K562 (cell line): ENCODE measurements at regions not wholly inside any gene's neighbourhood (a gene's known extent, or its start where the extent isn't known, plus 50 kb on each side); places are given as distances from the start of the nearest gene placed in this dataset.
A peak's percentile ranks its signal among the peaks of the same experiment; 100 is the strongest.

Experiments used
- ATAC-seq: fragments of 200-7000 bp; cut with Tn5 transposase; 3 replicates; pipeline ENCODE4 v1.9.1; 2020; ENCODE audit warnings: moderate library complexity
- BruUV-seq: library from RNA; stranded (reverse); fragments of 400-500 nt; replicated peaks from 2 replicates; lab custom pipeline; 2021; lab: Mats Ljungman, UMichigan
- CTCF ChIA-PET: fragments of 300-600 bp; formaldehyde crosslinking; extraction: SDS; loops from one replicate; lab custom pipeline; 2021; ENCODE audit warnings: low intra/inter-chr PET ratio; lab: Yijun Ruan, JAX
- POLR2A ChIA-PET: fragments of 300-600, 350-650 bp; sonication (Branson Sonifier 250); formaldehyde crosslinking; extraction: SDS; loops from one replicate; lab custom pipeline; 2021; ENCODE audit warnings: antibody characterized with exemption, inconsistent platforms; lab: Yijun Ruan, JAX
- DNase-seq, 4 experiments: peaks; one replicate each; pipeline versions ENCODE4 v3.0.0 to v3.0.0-alpha.2; 2011 to 2018; ENCODE audit warnings: low spot score in 3 of 4, mixed read lengths in 3 of 4; ENCODE audit errors: extremely low read depth in 1 of 4
- FAIRE-seq: peaks from 2 replicates; lab custom pipeline; 2011; peaks lifted over from hg19 to GRCh38; lab: Jason Lieb, UNC
- H2AFZ ChIP-seq: 2 replicates; pipeline ENCODE4 v1.6.0; 2011; ENCODE audit warnings: low read depth, low read length, control low read depth, inconsistent platforms
- H3K27ac ChIP-seq: fragments of 200-600 bp; 3 replicates; pipeline ENCODE4 v1.8.0; 2011; ENCODE audit warnings: low read depth, mild to moderate bottlenecking, control low read depth, inconsistent platforms, low read length, moderate library complexity, mixed read lengths; ENCODE audit errors: extremely low read depth
- H3K27me3 ChIP-seq, 2 experiments: fragments of 300-600 bp in 1 of 2; 2 replicates in 1 of 2; 3 replicates in 1 of 2; pipeline versions ENCODE4 v1.6.0 to v1.8.0; 2011; ENCODE audit warnings: inconsistent platforms in 2 of 2, low read length in 2 of 2, mild to moderate bottlenecking in 1 of 2, mixed read lengths in 1 of 2, moderate library complexity in 1 of 2; ENCODE audit not compliant: control insufficient read depth in 2 of 2, insufficient read depth in 2 of 2
- H3K36me3 ChIP-seq: fragments of 300-600 bp; 3 replicates; pipeline ENCODE4 v1.8.0; 2011; ENCODE audit warnings: mild to moderate bottlenecking, low read length, inconsistent platforms; ENCODE audit not compliant: control insufficient read depth, insufficient read depth
- H3K4me1 ChIP-seq, 2 experiments: fragments of 200-600 bp in 1 of 2; replicated peaks in 1 of 2; 2 replicates in 1 of 2; 3 replicates in 1 of 2; pipeline versions ENCODE4 v1.5.1 to v1.8.0; 2011; ENCODE audit warnings: inconsistent platforms in 2 of 2, low read length in 2 of 2, mild to moderate bottlenecking in 1 of 2, mixed read lengths in 1 of 2, moderate library complexity in 1 of 2; ENCODE audit not compliant: control insufficient read depth in 2 of 2, insufficient read depth in 2 of 2
- H3K4me2 ChIP-seq: 2 replicates; pipeline ENCODE4 v1.6.1; 2011; ENCODE audit warnings: low read length, control low read depth, inconsistent platforms, mixed read lengths; ENCODE audit not compliant: insufficient read depth
- H3K4me3 ChIP-seq: fragments of 200-600 bp; sonication (generic), shearing (Covaris generic); 2 replicates; pipeline ENCODE4 v1.5.1; 2016; ENCODE audit warnings: control low read depth, inconsistent platforms
- H3K79me2 ChIP-seq: fragments of 200-600 bp; 3 replicates; pipeline ENCODE4 v1.8.0; 2011; ENCODE audit warnings: low read length, inconsistent platforms; ENCODE audit not compliant: control insufficient read depth, insufficient read depth
- H3K9ac ChIP-seq, 2 experiments: 2 replicates each; pipeline versions ENCODE4 v1.6.0 to v1.6.1; 2011; ENCODE audit warnings: low read depth in 2 of 2, low read length in 2 of 2, control low read depth in 1 of 2, inconsistent platforms in 1 of 2, mild to moderate bottlenecking in 1 of 2, mixed read lengths in 1 of 2; ENCODE audit not compliant: insufficient read depth in 1 of 2
- H3K9me1 ChIP-seq: one replicate; pipeline ENCODE4 v1.6.0; 2011; ENCODE audit warnings: inconsistent platforms, mild to moderate bottlenecking, low read length, moderate library complexity; ENCODE audit not compliant: control insufficient read depth, insufficient read depth
- H3K9me3 ChIP-seq: replicated peaks from 2 replicates; pipeline ENCODE4 v1.5.1; 2011; ENCODE audit warnings: low read depth, low read length, inconsistent platforms; ENCODE audit not compliant: control insufficient read depth, insufficient read depth
- H4K20me1 ChIP-seq: replicated peaks from 2 replicates; pipeline ENCODE4 v1.6.1; 2011; ENCODE audit warnings: low read length, inconsistent platforms, mixed read lengths; ENCODE audit not compliant: control insufficient read depth, insufficient read depth
- EGR1 ChIP-seq: fragments of 450-650 bp; conservative IDR thresholded peaks from 2 replicates; pipeline ENCODE4 v1.6.1; 2017; ENCODE audit warnings: mild to moderate bottlenecking
- ETV1 ChIP-seq: fragments of 450-650 bp; conservative IDR thresholded peaks from 2 replicates; pipeline ENCODE4 v1.6.1; 2016; ENCODE audit warnings: missing genetic modification characterization, control low read depth, low read depth, missing compliant biosample characterization
- LEF1 ChIP-seq: fragments of 450-650 bp; IDR thresholded peaks from 2 replicates; pipeline ENCODE4 v1.6.1; 2016; ENCODE audit warnings: mild to moderate bottlenecking
- MAFK ChIP-seq: IDR thresholded peaks from 2 replicates; pipeline ENCODE4 v1.6.1; 2011; ENCODE audit warnings: low read length, improper control_type of control experiment
- RAD21 ChIP-seq, 2 experiments: fragments of 250-450 bp in 1 of 2; fragments of 450-650 bp in 1 of 2; sonication (Bioruptor Pico) in 1 of 2; formaldehyde crosslinking in 1 of 2; IDR thresholded peaks in 1 of 2; conservative IDR thresholded peaks in 1 of 2; 2 replicates each; pipeline versions ENCODE4 v1.4.0 to v1.8.0; 2020 to 2022; ENCODE audit warnings: mild to moderate bottlenecking in 2 of 2, moderate library complexity in 1 of 2
- SOX6 ChIP-seq: fragments of 450-650 bp; IDR thresholded peaks from 2 replicates; pipeline ENCODE4 v1.6.1; 2014; ENCODE audit warnings: mild to moderate bottlenecking
- ZNF41 ChIP-seq: fragments of 250-450 bp; sonication (Bioruptor Pico); conservative IDR thresholded peaks from 2 replicates; pipeline ENCODE4 v1.4.0; 2020; ENCODE audit warnings: mild to moderate bottlenecking
- WGBS: fragments of 100-300 bp; shearing (Covaris generic); methylation state at CpG from one replicate; pipeline ENCODE4 v1.1.6; 2016; ENCODE audit warnings: low coverage, mixed read lengths; ENCODE audit not compliant: insufficient coverage; ENCODE audit errors: missing lambda C conversion rate; 5-methylcytosine and 5-hydroxymethylcytosine counted together
- in situ Hi-C: fragments of 300-500 bp; cut with MboI; formaldehyde crosslinking; loops from 4 replicates; pipeline ENCODE4 v1.15.0; 2018; ENCODE audit warnings: inconsistent platforms, mixed read lengths
- intact Hi-C: fragments of 100-400 bp; cut with micrococcal nuclease; formaldehyde crosslinking; loops from 2 replicates; pipeline ENCODE4 v1.14.2; 2022
- TF ChIP-seq, protein P1 (sequence below): fragments of 150-350 bp; conservative IDR thresholded peaks from 2 replicates; pipeline ENCODE4 v1.6.1; 2014; ENCODE audit warnings: low read length
- TF ChIP-seq, protein P2 (sequence below): fragments of 200-400 bp; formaldehyde crosslinking; IDR thresholded peaks from 2 replicates; pipeline ENCODE4 v1.6.1; 2017; ENCODE audit warnings: mild to moderate bottlenecking, low read depth, low read length, moderate library complexity
- TF ChIP-seq, protein P3 (sequence below), 2 experiments: IDR thresholded peaks in 1 of 2; conservative IDR thresholded peaks in 1 of 2; 2 replicates each; pipeline ENCODE4 v1.6.1; 2016; ENCODE audit warnings: low read depth in 2 of 2, mild to moderate bottlenecking in 1 of 2, missing compliant biosample characterization in 1 of 2, missing genetic modification characterization in 1 of 2, moderate library complexity in 1 of 2
- TF ChIP-seq, protein P4 (sequence below): IDR thresholded peaks from 2 replicates; pipeline ENCODE4 v1.6.1; 2014; ENCODE audit warnings: antibody characterized with exemption

GRCh38 chr12:125202421-125202820 lies 137.2 kb downstream of the AACS start (continued):
- TF ChIP-seq, protein P1, sequence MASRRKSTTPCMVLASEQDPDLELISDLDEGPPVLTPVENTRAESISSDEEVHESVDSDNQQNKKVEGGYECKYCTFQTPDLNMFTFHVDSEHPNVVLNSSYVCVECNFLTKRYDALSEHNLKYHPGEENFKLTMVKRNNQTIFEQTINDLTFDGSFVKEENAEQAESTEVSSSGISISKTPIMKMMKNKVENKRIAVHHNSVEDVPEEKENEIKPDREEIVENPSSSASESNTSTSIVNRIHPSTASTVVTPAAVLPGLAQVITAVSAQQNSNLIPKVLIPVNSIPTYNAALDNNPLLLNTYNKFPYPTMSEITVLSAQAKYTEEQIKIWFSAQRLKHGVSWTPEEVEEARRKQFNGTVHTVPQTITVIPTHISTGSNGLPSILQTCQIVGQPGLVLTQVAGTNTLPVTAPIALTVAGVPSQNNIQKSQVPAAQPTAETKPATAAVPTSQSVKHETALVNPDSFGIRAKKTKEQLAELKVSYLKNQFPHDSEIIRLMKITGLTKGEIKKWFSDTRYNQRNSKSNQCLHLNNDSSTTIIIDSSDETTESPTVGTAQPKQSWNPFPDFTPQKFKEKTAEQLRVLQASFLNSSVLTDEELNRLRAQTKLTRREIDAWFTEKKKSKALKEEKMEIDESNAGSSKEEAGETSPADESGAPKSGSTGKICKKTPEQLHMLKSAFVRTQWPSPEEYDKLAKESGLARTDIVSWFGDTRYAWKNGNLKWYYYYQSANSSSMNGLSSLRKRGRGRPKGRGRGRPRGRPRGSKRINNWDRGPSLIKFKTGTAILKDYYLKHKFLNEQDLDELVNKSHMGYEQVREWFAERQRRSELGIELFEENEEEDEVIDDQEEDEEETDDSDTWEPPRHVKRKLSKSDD, result no peak
- TF ChIP-seq LEF1, result no peak
- TF ChIP-seq, protein P2, sequence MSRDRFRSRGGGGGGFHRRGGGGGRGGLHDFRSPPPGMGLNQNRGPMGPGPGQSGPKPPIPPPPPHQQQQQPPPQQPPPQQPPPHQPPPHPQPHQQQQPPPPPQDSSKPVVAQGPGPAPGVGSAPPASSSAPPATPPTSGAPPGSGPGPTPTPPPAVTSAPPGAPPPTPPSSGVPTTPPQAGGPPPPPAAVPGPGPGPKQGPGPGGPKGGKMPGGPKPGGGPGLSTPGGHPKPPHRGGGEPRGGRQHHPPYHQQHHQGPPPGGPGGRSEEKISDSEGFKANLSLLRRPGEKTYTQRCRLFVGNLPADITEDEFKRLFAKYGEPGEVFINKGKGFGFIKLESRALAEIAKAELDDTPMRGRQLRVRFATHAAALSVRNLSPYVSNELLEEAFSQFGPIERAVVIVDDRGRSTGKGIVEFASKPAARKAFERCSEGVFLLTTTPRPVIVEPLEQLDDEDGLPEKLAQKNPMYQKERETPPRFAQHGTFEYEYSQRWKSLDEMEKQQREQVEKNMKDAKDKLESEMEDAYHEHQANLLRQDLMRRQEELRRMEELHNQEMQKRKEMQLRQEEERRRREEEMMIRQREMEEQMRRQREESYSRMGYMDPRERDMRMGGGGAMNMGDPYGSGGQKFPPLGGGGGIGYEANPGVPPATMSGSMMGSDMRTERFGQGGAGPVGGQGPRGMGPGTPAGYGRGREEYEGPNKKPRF, result no peak
- TF ChIP-seq SOX6, result no peak
- TF ChIP-seq MAFK, result no peak

DNA sequence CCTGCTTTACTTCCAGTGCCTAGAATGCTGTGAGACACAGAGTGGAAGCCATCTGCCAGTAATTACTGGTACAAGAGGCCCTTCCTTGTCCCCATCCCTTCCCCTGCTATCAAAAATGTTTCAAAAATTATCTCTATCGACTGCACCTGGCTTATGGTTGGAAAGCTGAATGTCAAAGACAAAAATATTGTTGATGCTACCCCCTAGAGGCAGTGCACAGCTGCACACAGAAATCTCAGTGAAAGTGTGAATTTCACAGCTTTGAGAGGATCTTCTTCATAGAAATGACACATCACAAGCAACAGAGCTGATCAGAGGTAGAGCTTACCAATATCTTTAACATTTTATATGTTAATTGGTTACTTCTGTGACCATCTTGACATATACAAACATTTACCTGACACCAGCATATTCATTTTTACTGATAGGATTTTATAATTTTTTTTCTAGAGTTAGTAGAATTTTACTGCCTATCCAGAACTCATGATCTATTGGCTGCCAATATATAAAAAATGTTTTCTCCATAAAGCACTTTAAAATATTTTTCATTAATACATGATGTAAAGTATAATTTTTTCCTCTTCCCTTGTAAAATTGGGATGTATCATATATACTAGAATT lies 138.0 kb downstream of the AACS start:
- FAIRE-seq, result peak; percentile 65
- TF ChIP-seq ZNF41 (no peak), ETV1 (tag) (no peak), RAD21 (CRISPR knock-in tag; conservative IDR thresholded peaks at IDR 0.05 in 1 of 2, IDR thresholded peaks at IDR 0.05 in 1 of 2) (peak in 1 of 2 experiments; percentile 36; a peak in 2 of 4 replicates), EGR1 (no peak)
- TF ChIP-seq, protein P3, sequence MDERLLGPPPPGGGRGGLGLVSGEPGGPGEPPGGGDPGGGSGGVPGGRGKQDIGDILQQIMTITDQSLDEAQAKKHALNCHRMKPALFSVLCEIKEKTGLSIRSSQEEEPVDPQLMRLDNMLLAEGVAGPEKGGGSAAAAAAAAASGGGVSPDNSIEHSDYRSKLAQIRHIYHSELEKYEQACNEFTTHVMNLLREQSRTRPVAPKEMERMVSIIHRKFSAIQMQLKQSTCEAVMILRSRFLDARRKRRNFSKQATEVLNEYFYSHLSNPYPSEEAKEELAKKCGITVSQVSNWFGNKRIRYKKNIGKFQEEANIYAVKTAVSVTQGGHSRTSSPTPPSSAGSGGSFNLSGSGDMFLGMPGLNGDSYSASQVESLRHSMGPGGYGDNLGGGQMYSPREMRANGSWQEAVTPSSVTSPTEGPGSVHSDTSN (CRISPR knock-in tag; IDR thresholded peaks at IDR 0.05; ENCODE audit: low read depth), result no peak
- TF ChIP-seq, protein P3 (tag; conservative IDR thresholded peaks at IDR 0.05; ENCODE audit: low read depth), result no peak
- TF ChIP-seq, protein P4, sequence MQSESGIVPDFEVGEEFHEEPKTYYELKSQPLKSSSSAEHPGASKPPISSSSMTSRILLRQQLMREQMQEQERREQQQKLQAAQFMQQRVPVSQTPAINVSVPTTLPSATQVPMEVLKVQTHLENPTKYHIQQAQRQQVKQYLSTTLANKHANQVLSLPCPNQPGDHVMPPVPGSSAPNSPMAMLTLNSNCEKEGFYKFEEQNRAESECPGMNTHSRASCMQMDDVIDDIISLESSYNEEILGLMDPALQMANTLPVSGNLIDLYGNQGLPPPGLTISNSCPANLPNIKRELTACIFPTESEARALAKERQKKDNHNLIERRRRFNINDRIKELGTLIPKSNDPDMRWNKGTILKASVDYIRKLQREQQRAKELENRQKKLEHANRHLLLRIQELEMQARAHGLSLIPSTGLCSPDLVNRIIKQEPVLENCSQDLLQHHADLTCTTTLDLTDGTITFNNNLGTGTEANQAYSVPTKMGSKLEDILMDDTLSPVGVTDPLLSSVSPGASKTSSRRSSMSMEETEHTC, result no peak

More for the DNA sequence above, 138.0 kb downstream of the AACS start:
- ChIA-PET POLR2A (interaction anchor here (1.0 kb wide), 1 partner anchor 15 kb away, joined by 3 read pairs; no protein-coding TSS in a partner anchor), CTCF (no interaction called here)
- H3K9me3 ChIP-seq, result no peaks in the 10 kb centered on the region
- no peaks in the 10 kb centered on the region for H4K20me1 ChIP-seq
- no peaks in the 10 kb centered on the region for H3K36me3 ChIP-seq
- DNase-seq (peak; percentile 28 to 44 (median 32)), ATAC-seq (peak; percentile 78; the same call in 2 of the 3 replicates)
- WGBS, result 6% methylated on average over 1 of the region's 1 CpG
- H3K4me3 ChIP-seq, result no peak overlapping the region
- H3K4me2 ChIP-seq, result no peak overlapping the region
- no peaks in the 10 kb centered on the region for H3K9me1 ChIP-seq
- intact Hi-C loops (no loop called here), in situ Hi-C loops (no loop called here)
- no peaks in the 10 kb centered on the region for H3K4me1 ChIP-seq
- H3K27ac ChIP-seq, result no peak overlapping the region
- H2AFZ ChIP-seq, result no peak overlapping the region
- BruUV-seq, result no TSS peak
- H3K9ac ChIP-seq, result no peak overlapping the region
- no peaks in the 10 kb centered on the region for H3K79me2 ChIP-seq
- peaks cover 0 to 21% of the 10 kb centered on the region in 2 experiments; a peak in 3 of 5 replicates for H3K27me3 ChIP-seq
